ENCODE measurements at regions not wholly inside any gene's neighbourhood (a gene's known extent, or its start where the extent isn't known, plus 50 kb on each side); places are given as distances from the start of the nearest gene placed in this dataset.

DNA sequence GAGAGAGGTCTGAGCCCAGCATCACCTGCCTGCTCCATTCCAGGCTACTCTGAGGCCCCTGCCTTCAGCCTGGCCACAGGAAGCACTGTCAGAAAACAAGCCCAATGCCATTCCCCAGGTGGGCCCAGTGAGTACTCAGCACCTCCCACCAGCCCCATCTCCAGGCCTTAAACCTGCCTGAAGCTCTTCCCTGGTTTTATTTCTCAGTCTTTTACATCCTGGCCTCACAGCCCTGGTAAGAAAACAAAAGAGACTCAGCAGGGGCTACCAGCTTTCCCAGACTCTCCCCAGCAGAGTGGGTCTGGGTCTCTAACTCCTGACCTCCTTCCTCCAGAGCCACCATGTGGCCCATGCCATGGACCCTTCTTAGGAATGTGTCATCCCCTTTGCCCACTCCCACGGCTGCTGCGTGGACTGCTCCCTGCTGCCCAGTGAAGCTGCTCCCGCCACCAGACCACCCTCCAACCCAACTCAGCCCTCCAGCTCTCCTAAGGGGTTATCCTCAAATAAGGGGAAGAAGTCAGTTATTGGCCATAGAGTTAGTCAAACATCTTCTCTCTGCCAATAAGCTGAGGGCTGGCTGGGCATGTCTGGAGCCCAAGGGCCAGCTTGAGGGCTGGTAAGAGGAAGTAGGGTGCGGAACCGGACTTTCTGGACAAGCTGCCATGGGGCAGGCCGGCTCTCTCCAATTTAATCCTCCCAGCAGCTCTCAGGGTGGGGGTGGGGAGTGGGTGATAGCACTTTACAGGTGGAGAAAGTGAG, 116.7 kb upstream of the LINGO1 start (continued):
- TF ChIP-seq, protein P1, sequence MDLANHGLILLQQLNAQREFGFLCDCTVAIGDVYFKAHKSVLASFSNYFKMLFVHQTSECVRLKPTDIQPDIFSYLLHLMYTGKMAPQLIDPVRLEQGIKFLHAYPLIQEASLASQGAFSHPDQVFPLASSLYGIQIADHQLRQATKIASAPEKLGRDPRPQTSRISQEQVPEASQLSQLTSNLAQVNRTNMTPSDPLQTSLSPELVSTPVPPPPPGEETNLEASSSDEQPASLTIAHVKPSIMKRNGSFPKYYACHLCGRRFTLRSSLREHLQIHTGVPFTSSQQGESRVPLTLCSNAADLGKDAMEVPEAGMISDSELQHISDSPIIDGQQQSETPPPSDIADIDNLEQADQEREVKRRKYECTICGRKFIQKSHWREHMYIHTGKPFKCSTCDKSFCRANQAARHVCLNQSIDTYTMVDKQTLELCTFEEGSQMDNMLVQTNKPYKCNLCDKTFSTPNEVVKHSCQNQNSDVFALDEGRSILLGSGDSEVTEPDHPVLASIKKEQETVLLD (CRISPR knock-in tag; IDR thresholded peaks at IDR 0.05; ENCODE audit: low read depth), result no peak
- TF ChIP-seq ATF7-NPFF (CRISPR knock-in tag; IDR thresholded peaks at IDR 0.05; ENCODE audit: low read depth) (no peak), SIX1 (CRISPR knock-in tag; IDR thresholded peaks at IDR 0.05; ENCODE audit: borderline replicate concordance) (no peak), ISL2 (CRISPR knock-in tag; IDR thresholded peaks at IDR 0.05) (no peak), NCOA1 (CRISPR knock-in tag; IDR thresholded peaks at IDR 0.05) (no peak), HNRNPUL1 (IDR thresholded peaks at IDR 0.05; ENCODE audit: low read depth, low read length) (no peak)
- TF ChIP-seq, protein P2, sequence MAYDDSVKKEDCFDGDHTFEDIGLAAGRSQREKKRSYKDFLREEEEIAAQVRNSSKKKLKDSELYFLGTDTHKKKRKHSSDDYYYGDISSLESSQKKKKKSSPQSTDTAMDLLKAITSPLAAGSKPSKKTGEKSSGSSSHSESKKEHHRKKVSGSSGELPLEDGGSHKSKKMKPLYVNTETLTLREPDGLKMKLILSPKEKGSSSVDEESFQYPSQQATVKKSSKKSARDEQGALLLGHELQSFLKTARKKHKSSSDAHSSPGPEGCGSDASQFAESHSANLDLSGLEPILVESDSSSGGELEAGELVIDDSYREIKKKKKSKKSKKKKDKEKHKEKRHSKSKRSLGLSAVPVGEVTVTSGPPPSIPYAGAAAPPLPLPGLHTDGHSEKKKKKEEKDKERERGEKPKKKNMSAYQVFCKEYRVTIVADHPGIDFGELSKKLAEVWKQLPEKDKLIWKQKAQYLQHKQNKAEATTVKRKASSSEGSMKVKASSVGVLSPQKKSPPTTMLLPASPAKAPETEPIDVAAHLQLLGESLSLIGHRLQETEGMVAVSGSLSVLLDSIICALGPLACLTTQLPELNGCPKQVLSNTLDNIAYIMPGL (CRISPR knock-in tag; IDR thresholded peaks at IDR 0.05; ENCODE audit: borderline replicate concordance in 1 of 2, low read depth in 1 of 2), result no peak
- TF ChIP-seq, protein P3, sequence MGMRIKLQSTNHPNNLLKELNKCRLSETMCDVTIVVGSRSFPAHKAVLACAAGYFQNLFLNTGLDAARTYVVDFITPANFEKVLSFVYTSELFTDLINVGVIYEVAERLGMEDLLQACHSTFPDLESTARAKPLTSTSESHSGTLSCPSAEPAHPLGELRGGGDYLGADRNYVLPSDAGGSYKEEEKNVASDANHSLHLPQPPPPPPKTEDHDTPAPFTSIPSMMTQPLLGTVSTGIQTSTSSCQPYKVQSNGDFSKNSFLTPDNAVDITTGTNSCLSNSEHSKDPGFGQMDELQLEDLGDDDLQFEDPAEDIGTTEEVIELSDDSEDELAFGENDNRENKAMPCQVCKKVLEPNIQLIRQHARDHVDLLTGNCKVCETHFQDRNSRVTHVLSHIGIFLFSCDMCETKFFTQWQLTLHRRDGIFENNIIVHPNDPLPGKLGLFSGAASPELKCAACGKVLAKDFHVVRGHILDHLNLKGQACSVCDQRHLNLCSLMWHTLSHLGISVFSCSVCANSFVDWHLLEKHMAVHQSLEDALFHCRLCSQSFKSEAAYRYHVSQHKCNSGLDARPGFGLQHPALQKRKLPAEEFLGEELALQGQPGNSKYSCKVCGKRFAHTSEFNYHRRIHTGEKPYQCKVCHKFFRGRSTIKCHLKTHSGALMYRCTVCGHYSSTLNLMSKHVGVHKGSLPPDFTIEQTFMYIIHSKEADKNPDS (CRISPR knock-in tag; IDR thresholded peaks at IDR 0.05), result no peak
- TF ChIP-seq, protein P4, sequence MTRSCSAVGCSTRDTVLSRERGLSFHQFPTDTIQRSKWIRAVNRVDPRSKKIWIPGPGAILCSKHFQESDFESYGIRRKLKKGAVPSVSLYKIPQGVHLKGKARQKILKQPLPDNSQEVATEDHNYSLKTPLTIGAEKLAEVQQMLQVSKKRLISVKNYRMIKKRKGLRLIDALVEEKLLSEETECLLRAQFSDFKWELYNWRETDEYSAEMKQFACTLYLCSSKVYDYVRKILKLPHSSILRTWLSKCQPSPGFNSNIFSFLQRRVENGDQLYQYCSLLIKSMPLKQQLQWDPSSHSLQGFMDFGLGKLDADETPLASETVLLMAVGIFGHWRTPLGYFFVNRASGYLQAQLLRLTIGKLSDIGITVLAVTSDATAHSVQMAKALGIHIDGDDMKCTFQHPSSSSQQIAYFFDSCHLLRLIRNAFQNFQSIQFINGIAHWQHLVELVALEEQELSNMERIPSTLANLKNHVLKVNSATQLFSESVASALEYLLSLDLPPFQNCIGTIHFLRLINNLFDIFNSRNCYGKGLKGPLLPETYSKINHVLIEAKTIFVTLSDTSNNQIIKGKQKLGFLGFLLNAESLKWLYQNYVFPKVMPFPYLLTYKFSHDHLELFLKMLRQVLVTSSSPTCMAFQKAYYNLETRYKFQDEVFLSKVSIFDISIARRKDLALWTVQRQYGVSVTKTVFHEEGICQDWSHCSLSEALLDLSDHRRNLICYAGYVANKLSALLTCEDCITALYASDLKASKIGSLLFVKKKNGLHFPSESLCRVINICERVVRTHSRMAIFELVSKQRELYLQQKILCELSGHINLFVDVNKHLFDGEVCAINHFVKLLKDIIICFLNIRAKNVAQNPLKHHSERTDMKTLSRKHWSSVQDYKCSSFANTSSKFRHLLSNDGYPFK (CRISPR knock-in tag; IDR thresholded peaks at IDR 0.05; ENCODE audit: borderline replicate concordance), result no peak
